Neuron (in vitro differentiated cells): ENCODE measurements at regions not wholly inside any gene's neighbourhood (a gene's known extent, or its start where the extent isn't known, plus 50 kb on each side); places are given as distances from the start of the nearest gene placed in this dataset.
"Not testable (repeated sequence)": the region's sequence is repeated elsewhere in the genome, so short reads cannot be mapped to it uniquely, and the experiment has no call there.

Experiments
- H2AFZ ChIP-seq: one replicate; pipeline ENCODE4 v1.6.1; 2013; ENCODE audit warnings: low read depth, mild to moderate bottlenecking, inconsistent platforms, low read length, moderate library complexity
- H3K27me3 ChIP-seq: one replicate; pipeline ENCODE4 v1.6.1; 2013; ENCODE audit warnings: low read length; ENCODE audit not compliant: insufficient read depth
- H3K36me3 ChIP-seq: one replicate; pipeline ENCODE4 v1.6.1; 2013; ENCODE audit warnings: low read length; ENCODE audit not compliant: insufficient read depth
- H3K4me1 ChIP-seq: one replicate; pipeline ENCODE4 v1.6.1; 2013; ENCODE audit warnings: low read length; ENCODE audit not compliant: insufficient read depth
- H3K4me3 ChIP-seq: 2 replicates; pipeline ENCODE4 v1.5.1; 2013; ENCODE audit warnings: mild to moderate bottlenecking, low read length, moderate library complexity
- H3K9me3 ChIP-seq: one replicate; pipeline ENCODE4 v1.6.1; 2013; ENCODE audit warnings: low read length

GRCh38 chr7:155395176-155395797 is 62.6 kb upstream of the EN2 start:
- Histone ChIP-seq H3K27me3 (peaks cover 15% of the 10 kb centered on the region), H3K4me1 (no peaks in the 10 kb centered on the region), H3K36me3 (no peaks in the 10 kb centered on the region), H3K9me3 (peaks cover 1% of the 10 kb centered on the region), H3K4me3 (no peak overlapping the region), H2AFZ (no peak overlapping the region)

GRCh38 chr7:155396661-155397060 is 61.3 kb upstream of the EN2 start:
- Histone ChIP-seq H2AFZ (no peak overlapping the region), H3K9me3 (peaks cover 1% of the 10 kb centered on the region), H3K36me3 (no peaks in the 10 kb centered on the region), H3K4me3 (no peak overlapping the region), H3K27me3 (peaks cover 22% of the 10 kb centered on the region), H3K4me1 (no peaks in the 10 kb centered on the region)

- H3K27me3 ChIP-seq, result peaks cover 33% of the 10 kb centered on the region
- not testable (repeated sequence) for H3K36me3 ChIP-seq, H3K4me3 ChIP-seq, H3K4me1 ChIP-seq, H3K9me3 ChIP-seq, H2AFZ ChIP-seq
These were observed 59.9 kb upstream of the EN2 start for GRCh38 chr7:155397758-155398714.

- Histone ChIP-seq H2AFZ (no peak overlapping the region), H3K27me3 (peaks cover 40% of the 10 kb centered on the region), H3K4me1 (no peaks in the 10 kb centered on the region), H3K36me3 (no peaks in the 10 kb centered on the region), H3K4me3 (no peak overlapping the region), H3K9me3 (peaks cover 3% of the 10 kb centered on the region)
These were observed 59.0 kb upstream of the EN2 start for GRCh38 chr7:155398944-155399343.

GRCh38 chr7:155399577-155399976 is 58.4 kb upstream of the EN2 start:
- Histone ChIP-seq H3K4me1 (no peaks in the 10 kb centered on the region), H3K4me3 (no peak overlapping the region), H2AFZ (no peak overlapping the region), H3K36me3 (no peaks in the 10 kb centered on the region), H3K9me3 (peaks cover 3% of the 10 kb centered on the region), H3K27me3 (peaks cover 40% of the 10 kb centered on the region)

- H3K4me3 ChIP-seq, result no peak overlapping the region
- H3K9me3 ChIP-seq, result peaks cover 3% of the 10 kb centered on the region
- no peak overlapping the region for H2AFZ ChIP-seq
- no peaks in the 10 kb centered on the region for H3K4me1 ChIP-seq
- H3K36me3 ChIP-seq, result no peaks in the 10 kb centered on the region
- peaks cover 52% of the 10 kb centered on the region for H3K27me3 ChIP-seq
These were observed 56.7 kb upstream of the EN2 start for GRCh38 chr7:155401231-155401630.

GRCh38 chr7:155401884-155402283 is 56.0 kb upstream of the EN2 start:
- H3K27me3 ChIP-seq, result peaks cover 52% of the 10 kb centered on the region
- no peak overlapping the region for H3K4me3 ChIP-seq
- no peaks in the 10 kb centered on the region for H3K4me1 ChIP-seq

GRCh38 chr7:155402941-155403340 is 55.0 kb upstream of the EN2 start:
- Histone ChIP-seq H3K4me3 (no peak overlapping the region), H3K4me1 (no peaks in the 10 kb centered on the region), H3K9me3 (peaks cover 3% of the 10 kb centered on the region), H3K36me3 (no peaks in the 10 kb centered on the region), H2AFZ (no peak overlapping the region), H3K27me3 (peaks cover 52% of the 10 kb centered on the region)

More at GRCh38 chr7:155401884-155402283, 56.0 kb upstream of the EN2 start:
- Histone ChIP-seq H3K9me3 (peaks cover 3% of the 10 kb centered on the region), H2AFZ (no peak overlapping the region), H3K36me3 (no peaks in the 10 kb centered on the region)

- peaks cover 52% of the 10 kb centered on the region for H3K27me3 ChIP-seq
- H3K9me3 ChIP-seq, result peaks cover 2% of the 10 kb centered on the region
- H2AFZ ChIP-seq, result no peak overlapping the region
- H3K4me3 ChIP-seq, result no peak overlapping the region
- no peaks in the 10 kb centered on the region for H3K4me1 ChIP-seq
- no peaks in the 10 kb centered on the region for H3K36me3 ChIP-seq
These were observed 53.0 kb upstream of the EN2 start for GRCh38 chr7:155404976-155405375.

GRCh38 chr7:155405399-155406318 is 52.3 kb upstream of the EN2 start:
- H3K4me1 ChIP-seq, result no peaks in the 10 kb centered on the region
- H3K27me3 ChIP-seq, result peaks cover 46% of the 10 kb centered on the region
- H3K36me3 ChIP-seq, result no peaks in the 10 kb centered on the region
- H2AFZ ChIP-seq, result no peak overlapping the region
- H3K9me3 ChIP-seq, result peaks cover 2% of the 10 kb centered on the region
- no peak overlapping the region for H3K4me3 ChIP-seq

GRCh38 chr7:155407799-155408198 is 50.1 kb upstream of the EN2 start:
- no peak overlapping the region for H3K4me3 ChIP-seq
- H2AFZ ChIP-seq, result no peak overlapping the region
- no peaks in the 10 kb centered on the region for H3K36me3 ChIP-seq
- peaks cover 32% of the 10 kb centered on the region for H3K27me3 ChIP-seq
- no peaks in the 10 kb centered on the region for H3K4me1 ChIP-seq
- no peaks in the 10 kb centered on the region for H3K9me3 ChIP-seq
